HG03280 (cell line): ENCODE measurements at regions not wholly inside any gene's neighbourhood (a gene's known extent, or its start where the extent isn't known, plus 50 kb on each side); places are given as distances from the start of the nearest gene placed in this dataset.

Source experiments
- ATAC-seq: cut with Tn5 transposase; IDR thresholded peaks from one replicate; pipeline ENCODE4 v1.9.1; 2021; ENCODE audit warnings: mild to moderate bottlenecking, moderate library complexity; ENCODE audit not compliant: unreplicated experiment

- ATAC-seq: no peak
Observed at GRCh38 chr10:130455111-130455695, 319.0 kb downstream of the GLRX3 start.

GRCh38 chr10:130455791-130456190 is 319.6 kb downstream of the GLRX3 start:
- no peak for ATAC-seq

- ATAC-seq: no peak
Observed at GRCh38 chr10:130456616-130457015, 320.4 kb downstream of the GLRX3 start.

GRCh38 chr10:130458509-130458908 is 322.3 kb downstream of the GLRX3 start:
- ATAC-seq: no peak

- no peak for ATAC-seq
Observed at GRCh38 chr10:130459011-130459410, 322.8 kb downstream of the GLRX3 start.

GRCh38 chr10:130459851-130460490 is 323.8 kb downstream of the GLRX3 start:
- no peak for ATAC-seq

GRCh38 chr10:130461631-130462030 is 325.4 kb downstream of the GLRX3 start:
- no peak for ATAC-seq

- ATAC-seq: no peak
Observed at GRCh38 chr10:130463104-130463875, 327.1 kb downstream of the GLRX3 start.

GRCh38 chr10:130463876-130464364 is 327.7 kb downstream of the GLRX3 start:
- no peak for ATAC-seq

- no peak for ATAC-seq
Observed at GRCh38 chr10:130464426-130464825, 328.2 kb downstream of the GLRX3 start.

- no peak for ATAC-seq
Observed at GRCh38 chr10:130466271-130466997, 330.2 kb downstream of the GLRX3 start.

- ATAC-seq: no peak
Observed at GRCh38 chr10:130470286-130470685, 334.1 kb downstream of the GLRX3 start.

- no peak for ATAC-seq
Observed at GRCh38 chr10:130470973-130471372, 334.8 kb downstream of the GLRX3 start.

GRCh38 chr10:130471486-130471885 is 335.3 kb downstream of the GLRX3 start:
- no peak for ATAC-seq

GRCh38 chr10:130472236-130472635 is 336.0 kb downstream of the GLRX3 start:
- ATAC-seq: no peak

- no peak for ATAC-seq
Observed at GRCh38 chr10:130474591-130474990, 338.4 kb downstream of the GLRX3 start.

GRCh38 chr10:130477360-130477759 is 341.2 kb downstream of the GLRX3 start:
- no peak for ATAC-seq

- no peak for ATAC-seq
Observed at GRCh38 chr10:130479146-130479545, 343.0 kb downstream of the GLRX3 start.

- ATAC-seq: no peak
Observed at GRCh38 chr10:130479926-130480325, 343.7 kb downstream of the GLRX3 start.

GRCh38 chr10:130480491-130480890 is 344.3 kb downstream of the GLRX3 start:
- ATAC-seq: no peak
